Neural cell (in vitro differentiated cells): ENCODE measurements at regions not wholly inside any gene's neighbourhood (a gene's known extent, or its start where the extent isn't known, plus 50 kb on each side); places are given as distances from the start of the nearest gene placed in this dataset.

Experiments used
- EP300 ChIP-seq: fragments of 450-650 bp; conservative IDR thresholded peaks from 2 replicates; pipeline ENCODE4 v1.6.1; 2014; ENCODE audit warnings: antibody characterized with exemption, mild to moderate bottlenecking, moderate library complexity; ENCODE audit not compliant: poor library complexity, severe bottlenecking
- EZH2 ChIP-seq: fragments of 200-600, 300-800 bp; shearing (Covaris generic), sonication (generic); IDR thresholded peaks from 2 replicates; pipeline ENCODE4 v1.6.1; 2014; ENCODE audit warnings: antibody characterized with exemption, low read length, borderline replicate concordance, mild to moderate bottlenecking; ENCODE audit not compliant: insufficient read depth, poor library complexity, severe bottlenecking
- MXI1 ChIP-seq: fragments of 450-650 bp; conservative IDR thresholded peaks from 2 replicates; pipeline ENCODE4 v1.6.1; 2014; ENCODE audit warnings: antibody characterized with exemption, mild to moderate bottlenecking; ENCODE audit not compliant: poor library complexity, severe bottlenecking
- POLR2AphosphoS5 ChIP-seq: IDR thresholded peaks from 2 replicates; pipeline ENCODE4 v1.6.1; 2012
- RAD21 ChIP-seq: fragments of 450-650 bp; conservative IDR thresholded peaks from 2 replicates; pipeline ENCODE4 v1.6.1; 2014; ENCODE audit warnings: antibody characterized with exemption, mild to moderate bottlenecking, moderate library complexity
- SMC3 ChIP-seq: fragments of 450-650 bp; conservative IDR thresholded peaks from 2 replicates; pipeline ENCODE4 v1.6.1; 2014; ENCODE audit warnings: antibody characterized with exemption, mild to moderate bottlenecking, moderate library complexity; ENCODE audit not compliant: poor library complexity
- TAF1 ChIP-seq: IDR thresholded peaks from 2 replicates; pipeline ENCODE4 v1.6.1; 2012; ENCODE audit warnings: low read depth
- TF ChIP-seq, protein P1 (sequence below): fragments of 450-650 bp; IDR thresholded peaks from 2 replicates; pipeline ENCODE4 v1.5.1; 2014; ENCODE audit warnings: antibody characterized with exemption, mild to moderate bottlenecking, moderate library complexity; ENCODE audit not compliant: poor library complexity, severe bottlenecking
- TF ChIP-seq, protein P2 (sequence below): IDR thresholded peaks from 2 replicates; pipeline ENCODE4 v1.6.1; 2012; ENCODE audit warnings: borderline replicate concordance

DNA sequence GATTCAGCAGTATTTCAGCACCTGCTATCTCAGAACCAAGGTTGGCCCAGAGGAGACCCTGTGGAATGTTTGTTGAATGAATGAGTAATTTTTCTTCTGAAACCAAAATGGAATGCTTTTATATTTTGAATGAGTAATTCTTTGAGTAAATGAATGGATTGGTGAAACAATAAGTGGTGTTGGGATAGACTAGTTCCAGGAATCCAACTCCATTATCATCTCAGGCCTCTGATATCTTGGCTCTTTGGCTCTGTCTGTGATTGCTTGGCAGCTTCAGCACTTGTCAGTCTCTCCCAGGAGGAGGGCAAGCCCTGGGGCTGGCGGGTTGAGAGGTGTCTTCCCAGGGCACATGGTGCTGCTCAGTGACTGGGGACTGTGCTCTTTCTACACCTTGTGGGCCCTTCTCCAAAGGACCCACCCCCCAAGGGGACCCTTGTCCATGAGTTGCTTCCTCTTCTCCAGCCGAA, 284.4 kb upstream of the FOXF1 start:
- TF ChIP-seq, protein P1, sequence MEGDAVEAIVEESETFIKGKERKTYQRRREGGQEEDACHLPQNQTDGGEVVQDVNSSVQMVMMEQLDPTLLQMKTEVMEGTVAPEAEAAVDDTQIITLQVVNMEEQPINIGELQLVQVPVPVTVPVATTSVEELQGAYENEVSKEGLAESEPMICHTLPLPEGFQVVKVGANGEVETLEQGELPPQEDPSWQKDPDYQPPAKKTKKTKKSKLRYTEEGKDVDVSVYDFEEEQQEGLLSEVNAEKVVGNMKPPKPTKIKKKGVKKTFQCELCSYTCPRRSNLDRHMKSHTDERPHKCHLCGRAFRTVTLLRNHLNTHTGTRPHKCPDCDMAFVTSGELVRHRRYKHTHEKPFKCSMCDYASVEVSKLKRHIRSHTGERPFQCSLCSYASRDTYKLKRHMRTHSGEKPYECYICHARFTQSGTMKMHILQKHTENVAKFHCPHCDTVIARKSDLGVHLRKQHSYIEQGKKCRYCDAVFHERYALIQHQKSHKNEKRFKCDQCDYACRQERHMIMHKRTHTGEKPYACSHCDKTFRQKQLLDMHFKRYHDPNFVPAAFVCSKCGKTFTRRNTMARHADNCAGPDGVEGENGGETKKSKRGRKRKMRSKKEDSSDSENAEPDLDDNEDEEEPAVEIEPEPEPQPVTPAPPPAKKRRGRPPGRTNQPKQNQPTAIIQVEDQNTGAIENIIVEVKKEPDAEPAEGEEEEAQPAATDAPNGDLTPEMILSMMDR: no peak
- no peak for TF ChIP-seq SMC3
- TF ChIP-seq EZH2: no peak
- no peak for TF ChIP-seq POLR2AphosphoS5
- TF ChIP-seq, protein P2, sequence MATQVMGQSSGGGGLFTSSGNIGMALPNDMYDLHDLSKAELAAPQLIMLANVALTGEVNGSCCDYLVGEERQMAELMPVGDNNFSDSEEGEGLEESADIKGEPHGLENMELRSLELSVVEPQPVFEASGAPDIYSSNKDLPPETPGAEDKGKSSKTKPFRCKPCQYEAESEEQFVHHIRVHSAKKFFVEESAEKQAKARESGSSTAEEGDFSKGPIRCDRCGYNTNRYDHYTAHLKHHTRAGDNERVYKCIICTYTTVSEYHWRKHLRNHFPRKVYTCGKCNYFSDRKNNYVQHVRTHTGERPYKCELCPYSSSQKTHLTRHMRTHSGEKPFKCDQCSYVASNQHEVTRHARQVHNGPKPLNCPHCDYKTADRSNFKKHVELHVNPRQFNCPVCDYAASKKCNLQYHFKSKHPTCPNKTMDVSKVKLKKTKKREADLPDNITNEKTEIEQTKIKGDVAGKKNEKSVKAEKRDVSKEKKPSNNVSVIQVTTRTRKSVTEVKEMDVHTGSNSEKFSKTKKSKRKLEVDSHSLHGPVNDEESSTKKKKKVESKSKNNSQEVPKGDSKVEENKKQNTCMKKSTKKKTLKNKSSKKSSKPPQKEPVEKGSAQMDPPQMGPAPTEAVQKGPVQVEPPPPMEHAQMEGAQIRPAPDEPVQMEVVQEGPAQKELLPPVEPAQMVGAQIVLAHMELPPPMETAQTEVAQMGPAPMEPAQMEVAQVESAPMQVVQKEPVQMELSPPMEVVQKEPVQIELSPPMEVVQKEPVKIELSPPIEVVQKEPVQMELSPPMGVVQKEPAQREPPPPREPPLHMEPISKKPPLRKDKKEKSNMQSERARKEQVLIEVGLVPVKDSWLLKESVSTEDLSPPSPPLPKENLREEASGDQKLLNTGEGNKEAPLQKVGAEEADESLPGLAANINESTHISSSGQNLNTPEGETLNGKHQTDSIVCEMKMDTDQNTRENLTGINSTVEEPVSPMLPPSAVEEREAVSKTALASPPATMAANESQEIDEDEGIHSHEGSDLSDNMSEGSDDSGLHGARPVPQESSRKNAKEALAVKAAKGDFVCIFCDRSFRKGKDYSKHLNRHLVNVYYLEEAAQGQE: no peak
- TF ChIP-seq TAF1: no peak
- TF ChIP-seq RAD21: no peak
- TF ChIP-seq MXI1: no peak
- TF ChIP-seq EP300: no peak
